H1 (cell line): ENCODE measurements at regions not wholly inside any gene's neighbourhood (a gene's known extent, or its start where the extent isn't known, plus 50 kb on each side); places are given as distances from the start of the nearest gene placed in this dataset.

Experiments
- CTCF ChIA-PET: fragments of 300-600 bp; sonication (Branson Sonifier 250); formaldehyde crosslinking; loops from one replicate; lab custom pipeline; 2021; ENCODE audit not compliant: partially characterized antibody; lab: Charles Lee
- POLR2A ChIA-PET: fragments of 300-600 bp; sonication (Branson Sonifier 250); formaldehyde crosslinking; loops from one replicate; lab custom pipeline; 2021; ENCODE audit warnings: inconsistent platforms; ENCODE audit not compliant: partially characterized antibody; lab: Charles Lee
- DNase-seq, 2 experiments: peaks; one replicate each; pipeline versions ENCODE4 v3.0.0 to v3.0.0-alpha.2; 2010 to 2022; ENCODE audit warnings: low spot score in 2 of 2, low read depth in 1 of 2, mixed read lengths in 1 of 2
- FAIRE-seq: peaks from 2 replicates; lab custom pipeline; 2011; peaks lifted over from hg19 to GRCh38; lab: Jason Lieb, UNC
- H2AFZ ChIP-seq: 2 replicates; pipeline ENCODE4 v1.8.1; 2012; ENCODE audit warnings: low read length, inconsistent platforms
- H2AK5ac ChIP-seq: 2 replicates; pipeline ENCODE4 v1.6.1; 2013; ENCODE audit warnings: low read depth, low read length
- H2BK120ac ChIP-seq: replicated peaks from 2 replicates; pipeline ENCODE3; 2013; ENCODE audit warnings: low read depth, low read length, inconsistent platforms
- H2BK12ac ChIP-seq: 2 replicates; pipeline ENCODE4 v1.6.1; 2013; ENCODE audit warnings: low read depth, low read length
- H2BK15ac ChIP-seq: 2 replicates; pipeline ENCODE4 v1.6.1; 2013; ENCODE audit warnings: low read length
- H2BK20ac ChIP-seq: 2 replicates; pipeline ENCODE4 v1.6.1; 2013; ENCODE audit warnings: low read length
- H2BK5ac ChIP-seq: 2 replicates; pipeline ENCODE4 v1.6.1; 2013; ENCODE audit warnings: low read depth, low read length
- H3K14ac ChIP-seq: 2 replicates; pipeline ENCODE4 v1.6.1; 2013; ENCODE audit warnings: inconsistent platforms; ENCODE audit not compliant: insufficient read length
- H3K18ac ChIP-seq: 2 replicates; pipeline ENCODE4 v1.6.1; 2013; ENCODE audit warnings: low read length; ENCODE audit errors: extremely low read depth
- H3K23ac ChIP-seq: 2 replicates; pipeline ENCODE4 v1.6.1; 2013; ENCODE audit warnings: inconsistent platforms; ENCODE audit not compliant: insufficient read length
- H3K23me2 ChIP-seq: 2 replicates; pipeline ENCODE4 v1.6.1; 2013; ENCODE audit warnings: low read depth, low read length
- H3K27ac ChIP-seq: 2 replicates; pipeline ENCODE4 v1.6.1; 2011; ENCODE audit warnings: low read depth, low read length, inconsistent platforms
- H3K27me3 ChIP-seq, 4 experiments: replicated peaks in 1 of 4; 1 replicate in 1 of 4; 2 replicates in 3 of 4; pipeline versions ENCODE4 v1.6.1 to v1.8.1; 2011 to 2013; ENCODE audit warnings: low read length in 3 of 4, mild to moderate bottlenecking in 3 of 4, inconsistent platforms in 2 of 4, mixed read lengths in 2 of 4, moderate library complexity in 1 of 4; ENCODE audit not compliant: control insufficient read depth in 3 of 4, insufficient read depth in 3 of 4; ENCODE audit errors: extremely low read depth in 1 of 4
- H3K36me3 ChIP-seq, 4 experiments: 2 replicates each; pipeline versions ENCODE4 v1.6.1 to v1.8.1; 2011 to 2013; ENCODE audit warnings: mild to moderate bottlenecking in 4 of 4, low read length in 3 of 4, moderate library complexity in 2 of 4, control low read depth in 1 of 4, inconsistent platforms in 1 of 4; ENCODE audit not compliant: insufficient read depth in 4 of 4, control insufficient read depth in 2 of 4
- H3K4ac ChIP-seq: replicated peaks from 2 replicates; pipeline ENCODE3; 2013; ENCODE audit warnings: low read length, low read depth, mixed read lengths, inconsistent platforms; ENCODE audit not compliant: insufficient read length
- H3K4me1 ChIP-seq, 4 experiments: replicated peaks in 1 of 4; 1 replicate in 1 of 4; 2 replicates in 3 of 4; pipeline versions ENCODE4 v1.6.1 to v1.8.1; 2011 to 2013; ENCODE audit warnings: low read length in 3 of 4, inconsistent platforms in 2 of 4, mixed read lengths in 1 of 4; ENCODE audit not compliant: insufficient read depth in 4 of 4, control insufficient read depth in 3 of 4
- H3K4me2 ChIP-seq, 2 experiments: 2 replicates each; pipeline versions ENCODE4 v1.6.1 to v1.8.1; 2011 to 2013; ENCODE audit warnings: low read depth in 2 of 2, low read length in 2 of 2, control low read depth in 1 of 2, inconsistent platforms in 1 of 2, mild to moderate bottlenecking in 1 of 2; ENCODE audit not compliant: insufficient read depth in 1 of 2
- H3K4me3 ChIP-seq, 4 experiments: fragments of 200-600, 300-600 bp in 1 of 4; sonication (generic), shearing (Covaris generic), sonication (Bioruptor Twin) in 1 of 4; 2 replicates each; pipeline versions ENCODE4 v1.5.1 to v1.8.1; 2011 to 2016; ENCODE audit warnings: low read length in 4 of 4, low read depth in 3 of 4, control low read depth in 2 of 4, inconsistent platforms in 2 of 4, mild to moderate bottlenecking in 2 of 4, mixed read lengths in 1 of 4, moderate library complexity in 1 of 4; ENCODE audit not compliant: insufficient read depth in 2 of 4; ENCODE audit errors: extremely low read depth in 1 of 4
- H3K56ac ChIP-seq: replicated peaks from 2 replicates; pipeline ENCODE3; 2013; ENCODE audit warnings: low read depth, mild to moderate bottlenecking, mixed read lengths, low read length, inconsistent platforms; ENCODE audit not compliant: insufficient read length
- H3K79me1 ChIP-seq: 2 replicates; pipeline ENCODE4 v1.6.1; 2013; ENCODE audit warnings: low read depth, low read length, control low read depth
- H3K79me2 ChIP-seq, 2 experiments: 2 replicates each; pipeline versions ENCODE4 v1.6.1 to v1.8.1; 2012 to 2013; ENCODE audit warnings: low read length in 2 of 2, mild to moderate bottlenecking in 2 of 2, inconsistent platforms in 1 of 2; ENCODE audit not compliant: insufficient read depth in 2 of 2, control insufficient read depth in 1 of 2
- H3K9ac ChIP-seq, 4 experiments: replicated peaks in 1 of 4; 1 replicate in 1 of 4; 2 replicates in 3 of 4; pipeline versions ENCODE4 v1.6.1 to v1.8.1; 2011 to 2013; ENCODE audit warnings: low read depth in 3 of 4, low read length in 3 of 4, control low read depth in 2 of 4, mild to moderate bottlenecking in 2 of 4, moderate library complexity in 2 of 4, inconsistent platforms in 1 of 4; ENCODE audit errors: extremely low read depth in 1 of 4
- H3K9me3 ChIP-seq, 2 experiments: 2 replicates each; pipeline versions ENCODE4 v1.6.1 to v1.8.1; 2012 to 2013; ENCODE audit warnings: mild to moderate bottlenecking in 2 of 2, moderate library complexity in 2 of 2, control low read depth in 1 of 2, inconsistent platforms in 1 of 2, low read depth in 1 of 2, low read length in 1 of 2, mixed read lengths in 1 of 2; ENCODE audit not compliant: insufficient read depth in 2 of 2
- H4K20me1 ChIP-seq, 2 experiments: replicated peaks in 1 of 2; 2 replicates each; pipeline versions ENCODE3 to v1.8.1; 2011 to 2013; ENCODE audit warnings: inconsistent platforms in 2 of 2, low read length in 2 of 2, mild to moderate bottlenecking in 1 of 2; ENCODE audit not compliant: insufficient read depth in 2 of 2, control insufficient read depth in 1 of 2
- H4K5ac ChIP-seq: 2 replicates; pipeline ENCODE4 v1.6.1; 2013; ENCODE audit warnings: low read length, low read depth, mixed read lengths, inconsistent platforms; ENCODE audit not compliant: insufficient read length
- H4K8ac ChIP-seq: 2 replicates; pipeline ENCODE4 v1.8.0; 2013; ENCODE audit warnings: mild to moderate bottlenecking, moderate library complexity, low read length, inconsistent platforms; ENCODE audit not compliant: insufficient read depth; ENCODE audit errors: extremely low read depth
- H4K91ac ChIP-seq: replicated peaks from 2 replicates; pipeline ENCODE3; 2013; ENCODE audit warnings: low read length, mixed read lengths, inconsistent platforms; ENCODE audit not compliant: insufficient read length
- BACH1 ChIP-seq: IDR thresholded peaks from 2 replicates; pipeline ENCODE4 v1.6.1; 2012; ENCODE audit warnings: low read length, improper control_type of control experiment
- GABPA ChIP-seq: IDR thresholded peaks from 2 replicates; pipeline ENCODE4 v1.6.1; 2011; ENCODE audit warnings: mild to moderate bottlenecking, low read length, moderate library complexity, borderline replicate concordance; ENCODE audit not compliant: insufficient read depth
- KDM1A ChIP-seq: fragments of 200-600, 300-600 bp; sonication (generic); IDR thresholded peaks from 2 replicates; pipeline ENCODE4 v1.7.1; 2016; ENCODE audit warnings: mild to moderate bottlenecking, low read length, borderline replicate concordance
- MAFK ChIP-seq: IDR thresholded peaks from 2 replicates; pipeline ENCODE4 v1.6.1; 2012; ENCODE audit warnings: low read depth, mild to moderate bottlenecking, improper control_type of control experiment, low read length
- NANOG ChIP-seq: IDR thresholded peaks from 2 replicates; pipeline ENCODE4 v1.6.1; 2011; ENCODE audit warnings: low read length, low read depth, mild to moderate bottlenecking, inconsistent platforms; ENCODE audit not compliant: insufficient read depth, poor library complexity, severe bottlenecking
- POLR2A ChIP-seq, 2 experiments: IDR thresholded peaks; 1 replicate in 1 of 2; 2 replicates in 1 of 2; pipeline ENCODE4 v1.6.1; 2011; ENCODE audit warnings: low read depth in 2 of 2, low read length in 2 of 2, mild to moderate bottlenecking in 2 of 2; ENCODE audit errors: control extremely low read depth in 1 of 2
- RNF2 ChIP-seq: fragments of 200-900, 300-1000 bp; sonication (generic); IDR thresholded peaks from 2 replicates; pipeline ENCODE4 v1.7.1; 2016; ENCODE audit warnings: borderline replicate concordance, low read depth, mild to moderate bottlenecking, antibody characterized with exemption, low read length; ENCODE audit not compliant: poor library complexity, severe bottlenecking; ENCODE audit errors: missing control alignments
- SP1 ChIP-seq: IDR thresholded peaks from 2 replicates; pipeline ENCODE4 v1.6.1; 2011; ENCODE audit warnings: low read depth, low read length
- WGBS, 2 experiments: shearing (Covaris generic) in 1 of 2; methylation state at CpG; one replicate each; pipeline versions ENCODE4 v1.1.6 to v1.1.7; 2013 to 2015; ENCODE audit warnings: low lambda C conversion rate in 2 of 2, mixed read lengths in 2 of 2, inconsistent platforms in 1 of 2, low coverage in 1 of 2, missing lambda C conversion rate in 1 of 2; ENCODE audit not compliant: insufficient replicate concordance in 2 of 2, insufficient coverage in 1 of 2, insufficient read length in 1 of 2; ENCODE audit errors: extremely low coverage in 1 of 2, missing lambda C conversion rate in 1 of 2; 5-methylcytosine and 5-hydroxymethylcytosine counted together

DNA sequence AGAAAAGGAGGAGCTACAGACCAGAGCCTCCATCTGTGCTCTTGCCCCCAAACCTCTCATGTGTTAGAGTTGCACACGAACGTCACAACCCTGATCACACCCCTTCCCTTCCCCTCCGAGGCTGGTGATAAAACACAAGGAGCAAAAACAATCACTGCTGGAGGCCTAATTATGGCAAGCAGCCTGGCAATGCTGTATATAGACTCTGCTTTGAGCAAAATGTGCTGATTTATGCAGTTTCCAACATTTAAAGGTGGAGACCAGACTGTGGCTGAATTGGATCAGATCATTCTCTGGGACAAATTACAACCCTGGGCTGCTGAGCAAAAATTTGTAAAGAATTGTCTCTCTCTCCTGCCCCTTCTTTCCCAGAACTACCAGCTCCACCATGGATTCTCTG is 64.6 kb upstream of the SRSF6 start:
- no peak for DNase-seq
- no peak overlapping the region for H3K18ac ChIP-seq
- no peaks in the 10 kb centered on the region for H3K9me3 ChIP-seq
- FAIRE-seq: no peak
- H3K36me3 ChIP-seq: no peaks in the 10 kb centered on the region
- H3K23ac ChIP-seq: no peak overlapping the region
- no peaks in the 10 kb centered on the region for H3K23me2 ChIP-seq
- H2AK5ac ChIP-seq: no peak overlapping the region
- ChIA-PET POLR2A (interaction anchor here (0.5 to 1.1 kb wide), 2 partner anchors 64 to 526 kb away, joined by 3 read pairs; no protein-coding TSS in a partner anchor), CTCF (interaction anchor here (0.6 to 2.8 kb wide), 7 partner anchors 10 to 201 kb away, joined by 3 to 10 read pairs (median 3); no protein-coding TSS in a partner anchor)
- no peak overlapping the region for H2BK120ac ChIP-seq
- no peak overlapping the region for H2BK5ac ChIP-seq
- H3K4me1 ChIP-seq: peaks cover 0 to 4% (median under 1%) of the 10 kb centered on the region in 4 experiments; a peak in 3 of 7 replicates
- no peak overlapping the region for H4K91ac ChIP-seq
- no peaks in the 10 kb centered on the region for H3K27me3 ChIP-seq
- no peak overlapping the region for H4K5ac ChIP-seq
- no peak overlapping the region for H3K14ac ChIP-seq
- no peaks in the 10 kb centered on the region for H3K79me1 ChIP-seq
- H3K27ac ChIP-seq: no peak overlapping the region
- H3K56ac ChIP-seq: no peak overlapping the region
- WGBS, 2 experiments: 94% methylated on average over 3 of the region's 3 CpGs; no CpG with 5 or more reads in 1 of the 2 experiments
- no peak overlapping the region for H4K8ac ChIP-seq
- no peak overlapping the region for H3K4me2 ChIP-seq
- H2BK15ac ChIP-seq: no peak overlapping the region
- H3K4ac ChIP-seq: no peak overlapping the region
- H2BK20ac ChIP-seq: no peak overlapping the region
- H3K4me3 ChIP-seq: no peak overlapping the region
- H2BK12ac ChIP-seq: no peak overlapping the region
- no peak overlapping the region for H3K9ac ChIP-seq
- H4K20me1 ChIP-seq: no peaks in the 10 kb centered on the region
- no peak for TF ChIP-seq GABPA
- TF ChIP-seq MAFK: no peak
- no peak for TF ChIP-seq SP1
- TF ChIP-seq RNF2: no peak
- TF ChIP-seq NANOG: no peak
- TF ChIP-seq POLR2A (IDR thresholded peaks at IDR 0.05; ENCODE audit: control extremely low read depth in 1 of 2, low read depth in 2 of 2, low read length in 2 of 2): no peak
- TF ChIP-seq BACH1: no peak
- no peak for TF ChIP-seq KDM1A
- H2AFZ ChIP-seq: no peak overlapping the region
- no peaks in the 10 kb centered on the region for H3K79me2 ChIP-seq
